ENCODE measurements at regions not wholly inside any gene's neighbourhood (a gene's known extent, or its start where the extent isn't known, plus 50 kb on each side); places are given as distances from the start of the nearest gene placed in this dataset.

GRCh38 chr9:107703651-107704050, 214.1 kb upstream of the KLF4 start:
- TF ChIP-seq CTCF (IDR thresholded peaks at IDR 0.05; ENCODE audit: low read length), result no peak
- no peak for TF ChIP-seq EZH2 (IDR thresholded peaks at IDR 0.05; ENCODE audit: borderline replicate concordance, low read length)

Data from OCI-LY1 (cell line).